Right atrium auricular region (tissue), 2 donors: ENCODE measurements at regions not wholly inside any gene's neighbourhood (a gene's known extent, or its start where the extent isn't known, plus 50 kb on each side); places are given as distances from the start of the nearest gene placed in this dataset.

Experiments
- DNase-seq: peaks from one replicate; pipeline ENCODE4 v3.0.0-alpha.2; 2019; ENCODE audit warnings: low spot score
- H3K27ac ChIP-seq, 2 donors: fragments of 200-600 bp; sonication (generic); 1 replicate in 1 of 2; 2 replicates in 1 of 2; pipeline ENCODE4 v1.5.1; 2016 to 2019
- H3K27me3 ChIP-seq, 2 donors: fragments of 200-600 bp; sonication (generic); one replicate each; pipeline versions ENCODE4 v1.5.1 to v1.6.0; 2017 to 2019
- H3K36me3 ChIP-seq: fragments of 200-600 bp; sonication (generic); one replicate; pipeline ENCODE4 v1.5.1; 2016
- H3K4me1 ChIP-seq, 2 donors: fragments of 200-600 bp; sonication (generic); one replicate each; pipeline versions ENCODE4 v1.5.1 to v1.6.0; 2017 to 2019
- H3K4me3 ChIP-seq, 2 donors: fragments of 200-600 bp; sonication (generic); 1 replicate in 1 of 2; 2 replicates in 1 of 2; pipeline ENCODE4 v1.5.1; 2017 to 2019; ENCODE audit warnings: mild to moderate bottlenecking in 1 of 2, moderate library complexity in 1 of 2
- H3K9me3 ChIP-seq, 2 donors: fragments of 200-600 bp; sonication (generic); one replicate each; pipeline ENCODE4 v1.5.1; 2019
- TF ChIP-seq, protein P1 (sequence below), 2 donors: fragments of 200-600 bp; sonication (generic); IDR thresholded peaks; one replicate each; pipeline ENCODE4 v1.5.1; 2019; ENCODE audit warnings: antibody characterized with exemption in 2 of 2

DNA sequence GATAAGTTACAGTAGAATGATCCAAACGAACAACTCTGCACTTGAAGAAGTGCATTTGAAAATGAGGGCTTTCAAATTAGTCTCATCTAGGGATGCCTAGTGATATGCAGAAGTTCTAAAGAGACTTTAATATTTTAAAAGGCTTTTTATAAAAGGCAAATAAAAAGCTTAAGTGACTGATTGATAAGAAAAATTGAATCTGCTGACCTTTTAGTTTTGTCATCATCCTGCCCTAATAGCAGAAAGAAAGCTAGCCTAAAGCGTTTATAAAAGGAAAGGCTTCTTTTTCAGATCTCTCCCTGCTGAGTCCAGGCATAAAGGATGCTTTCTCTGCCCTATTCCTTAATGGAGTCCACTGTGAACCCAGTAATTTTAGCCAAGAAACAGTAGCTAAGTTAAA lies 72.7 kb upstream of the ALDH1L1 start:
- DNase-seq: no peak
- Histone ChIP-seq H3K4me1 (no peaks in the 10 kb centered on the region), H3K4me3 (no peak overlapping the region), H3K27me3 (no peaks in the 10 kb centered on the region), H3K27ac (no peak overlapping the region), H3K9me3 (no peaks in the 10 kb centered on the region), H3K36me3 (no peaks in the 10 kb centered on the region)
- TF ChIP-seq, protein P1, sequence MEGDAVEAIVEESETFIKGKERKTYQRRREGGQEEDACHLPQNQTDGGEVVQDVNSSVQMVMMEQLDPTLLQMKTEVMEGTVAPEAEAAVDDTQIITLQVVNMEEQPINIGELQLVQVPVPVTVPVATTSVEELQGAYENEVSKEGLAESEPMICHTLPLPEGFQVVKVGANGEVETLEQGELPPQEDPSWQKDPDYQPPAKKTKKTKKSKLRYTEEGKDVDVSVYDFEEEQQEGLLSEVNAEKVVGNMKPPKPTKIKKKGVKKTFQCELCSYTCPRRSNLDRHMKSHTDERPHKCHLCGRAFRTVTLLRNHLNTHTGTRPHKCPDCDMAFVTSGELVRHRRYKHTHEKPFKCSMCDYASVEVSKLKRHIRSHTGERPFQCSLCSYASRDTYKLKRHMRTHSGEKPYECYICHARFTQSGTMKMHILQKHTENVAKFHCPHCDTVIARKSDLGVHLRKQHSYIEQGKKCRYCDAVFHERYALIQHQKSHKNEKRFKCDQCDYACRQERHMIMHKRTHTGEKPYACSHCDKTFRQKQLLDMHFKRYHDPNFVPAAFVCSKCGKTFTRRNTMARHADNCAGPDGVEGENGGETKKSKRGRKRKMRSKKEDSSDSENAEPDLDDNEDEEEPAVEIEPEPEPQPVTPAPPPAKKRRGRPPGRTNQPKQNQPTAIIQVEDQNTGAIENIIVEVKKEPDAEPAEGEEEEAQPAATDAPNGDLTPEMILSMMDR (IDR thresholded peaks at IDR 0.05): no peak

DNA sequence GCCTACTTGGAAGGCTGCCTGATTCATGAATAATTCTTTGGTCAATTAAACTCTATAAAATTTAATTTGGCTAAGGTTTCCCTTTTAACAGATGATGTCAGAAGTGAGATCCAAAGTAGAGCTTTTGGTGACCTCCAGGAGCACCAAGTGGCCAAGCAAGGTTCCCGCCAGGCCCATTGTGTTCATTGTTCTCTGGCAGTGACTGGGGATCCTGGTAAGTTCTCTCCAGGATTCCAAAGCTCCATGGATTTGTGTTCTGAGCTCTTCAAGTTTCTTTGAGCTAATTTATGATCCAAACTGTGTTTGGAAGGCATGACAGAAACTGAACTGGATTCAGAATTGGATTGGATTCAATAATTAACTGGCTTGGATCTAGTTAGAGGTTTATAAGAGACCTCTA lies 72.0 kb upstream of the ALDH1L1 start:
- Histone ChIP-seq H3K27ac (no peak overlapping the region), H3K9me3 (no peaks in the 10 kb centered on the region), H3K27me3 (no peaks in the 10 kb centered on the region), H3K4me1 (no peaks in the 10 kb centered on the region), H3K4me3 (no peak overlapping the region), H3K36me3 (no peaks in the 10 kb centered on the region)
- DNase-seq: no peak
- TF ChIP-seq, protein P1 (IDR thresholded peaks at IDR 0.05): no peak

DNA sequence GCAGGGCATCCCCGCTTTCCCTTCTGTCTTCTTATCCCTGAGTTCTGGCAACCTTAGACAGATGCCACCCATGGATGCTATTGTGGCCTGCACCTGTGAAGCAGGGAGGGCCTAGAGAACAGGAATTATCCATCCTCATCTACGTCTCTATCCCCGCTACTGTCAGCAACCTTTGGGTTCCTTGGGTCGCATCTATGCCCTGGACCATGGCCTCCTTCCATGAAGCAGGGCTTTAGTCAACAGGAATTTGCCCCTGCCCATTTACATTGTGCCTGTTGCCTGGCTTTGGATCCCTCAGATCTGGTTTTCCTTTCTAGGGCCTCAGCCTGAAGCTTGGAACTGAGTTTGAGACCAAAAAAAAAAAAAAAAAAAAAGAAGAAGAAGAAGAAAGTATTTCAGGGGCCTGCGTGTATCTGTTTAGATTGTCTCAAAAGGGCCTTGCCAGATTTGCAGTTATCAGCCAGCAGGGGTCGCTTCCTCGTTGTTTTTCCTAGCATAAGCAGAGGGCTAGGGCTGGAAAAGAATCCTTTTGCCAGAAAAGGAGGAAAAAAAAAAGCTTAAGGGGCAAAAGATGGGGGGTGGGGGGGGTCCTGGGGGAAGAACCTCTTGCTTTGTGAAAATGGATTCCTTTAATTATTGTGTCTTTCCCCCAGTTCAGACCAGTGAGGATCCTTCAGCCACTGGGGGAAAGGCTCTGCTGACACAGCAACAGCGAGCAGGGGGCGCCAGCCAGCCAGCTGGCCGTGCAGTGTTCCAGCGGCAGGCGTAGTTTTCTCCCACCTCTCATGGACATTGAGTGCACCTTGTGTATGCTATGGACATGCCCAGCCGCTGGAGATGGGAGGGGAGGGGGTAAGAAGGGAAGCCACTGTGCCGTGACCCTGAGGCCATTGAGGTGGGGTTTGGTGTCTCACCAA lies 65.7 kb upstream of the ALDH1L1 start:
- Histone ChIP-seq H3K4me1 (no peaks in the 10 kb centered on the region), H3K27ac (no peak overlapping the region), H3K27me3 (no peaks in the 10 kb centered on the region), H3K4me3 (no peak overlapping the region), H3K9me3 (no peaks in the 10 kb centered on the region), H3K36me3 (no peaks in the 10 kb centered on the region)
- DNase-seq: no peak
- TF ChIP-seq, protein P1 (IDR thresholded peaks at IDR 0.05): peak; percentile 47 to 62
